GM12865 (cell line): ENCODE measurements at regions not wholly inside any gene's neighbourhood (a gene's known extent, or its start where the extent isn't known, plus 50 kb on each side); places are given as distances from the start of the nearest gene placed in this dataset.

ENCODE experiments used
- DNase-seq: peaks from one replicate; pipeline ENCODE4 v3.0.0; 2010; ENCODE audit warnings: low read depth
- H3K4me3 ChIP-seq: 2 replicates; pipeline ENCODE4 v1.5.1; 2011; ENCODE audit warnings: mild to moderate bottlenecking, low read depth, low read length, control low read depth
- TF ChIP-seq, protein P1 (sequence below): IDR thresholded peaks from 2 replicates; pipeline ENCODE4 v1.5.1; 2011; ENCODE audit warnings: low read length, control low read depth, low read depth, inconsistent platforms; ENCODE audit not compliant: insufficient read depth; ENCODE audit errors: missing control alignments

DNA sequence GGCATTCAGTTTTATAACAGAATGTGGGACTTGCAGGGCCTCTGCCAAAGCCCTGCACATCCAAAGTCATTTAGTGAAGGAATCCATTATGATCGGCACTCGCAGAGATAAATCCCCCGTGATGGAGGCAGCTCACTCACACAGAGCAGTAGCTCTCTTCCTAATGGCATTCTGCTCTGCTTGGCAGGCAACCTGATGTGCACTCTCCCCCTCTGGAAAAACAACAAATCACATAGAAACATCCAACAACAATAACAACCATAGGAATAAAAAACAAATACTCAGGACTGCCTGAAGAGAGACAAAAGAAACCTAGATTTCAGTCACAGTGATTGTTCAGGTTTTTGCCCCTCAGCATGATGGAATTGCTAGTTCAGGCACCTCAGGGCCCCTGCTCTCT lies 59.7 kb downstream of the NAA11 start:
- no peak for DNase-seq
- H3K4me3 ChIP-seq: no peak overlapping the region
- TF ChIP-seq, protein P1, sequence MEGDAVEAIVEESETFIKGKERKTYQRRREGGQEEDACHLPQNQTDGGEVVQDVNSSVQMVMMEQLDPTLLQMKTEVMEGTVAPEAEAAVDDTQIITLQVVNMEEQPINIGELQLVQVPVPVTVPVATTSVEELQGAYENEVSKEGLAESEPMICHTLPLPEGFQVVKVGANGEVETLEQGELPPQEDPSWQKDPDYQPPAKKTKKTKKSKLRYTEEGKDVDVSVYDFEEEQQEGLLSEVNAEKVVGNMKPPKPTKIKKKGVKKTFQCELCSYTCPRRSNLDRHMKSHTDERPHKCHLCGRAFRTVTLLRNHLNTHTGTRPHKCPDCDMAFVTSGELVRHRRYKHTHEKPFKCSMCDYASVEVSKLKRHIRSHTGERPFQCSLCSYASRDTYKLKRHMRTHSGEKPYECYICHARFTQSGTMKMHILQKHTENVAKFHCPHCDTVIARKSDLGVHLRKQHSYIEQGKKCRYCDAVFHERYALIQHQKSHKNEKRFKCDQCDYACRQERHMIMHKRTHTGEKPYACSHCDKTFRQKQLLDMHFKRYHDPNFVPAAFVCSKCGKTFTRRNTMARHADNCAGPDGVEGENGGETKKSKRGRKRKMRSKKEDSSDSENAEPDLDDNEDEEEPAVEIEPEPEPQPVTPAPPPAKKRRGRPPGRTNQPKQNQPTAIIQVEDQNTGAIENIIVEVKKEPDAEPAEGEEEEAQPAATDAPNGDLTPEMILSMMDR: no peak

- no peak for DNase-seq
- H3K4me3 ChIP-seq: no peak overlapping the region
- TF ChIP-seq, protein P1: no peak
These were observed 66.6 kb downstream of the NAA11 start for GRCh38 chr4:79259242-79259641.

- H3K4me3 ChIP-seq: no peak overlapping the region
- TF ChIP-seq, protein P1: no peak
These were observed 67.2 kb downstream of the NAA11 start for GRCh38 chr4:79258614-79259176.

DNA sequence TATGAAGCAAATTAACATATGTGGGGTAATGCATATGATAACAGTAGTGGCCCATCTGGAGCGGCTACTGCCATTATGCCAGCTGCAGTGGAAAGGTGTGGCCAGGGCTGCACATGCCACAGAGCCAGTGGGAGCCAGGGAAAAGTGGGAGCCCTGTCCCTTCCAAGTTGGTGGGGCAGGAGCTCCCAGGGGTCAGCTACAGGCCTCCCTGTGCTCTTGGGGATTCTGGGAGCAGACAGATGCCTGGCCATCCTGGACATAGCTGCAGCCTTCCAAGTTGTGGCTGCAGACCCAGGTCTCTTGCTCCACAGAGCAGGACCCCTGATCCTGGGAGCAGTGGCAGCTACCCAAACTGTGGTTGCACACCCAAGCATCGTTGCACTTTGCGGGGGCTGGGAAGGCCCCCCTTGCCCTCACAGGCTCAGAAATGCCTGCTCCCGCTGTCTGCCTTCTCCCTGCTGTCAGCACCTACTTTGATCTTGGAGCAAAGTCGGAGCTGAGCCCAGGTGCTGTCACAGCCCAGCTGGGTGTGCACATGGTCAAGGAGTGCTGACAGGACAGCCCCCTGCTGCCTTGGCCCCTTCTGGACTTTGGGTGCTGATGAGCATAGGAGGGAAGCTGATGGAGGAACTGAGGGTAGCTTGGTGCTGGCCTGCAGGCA lies 67.8 kb downstream of the NAA11 start:
- H3K4me3 ChIP-seq: no peak overlapping the region
- no peak for DNase-seq
- TF ChIP-seq, protein P1: no peak

More at GRCh38 chr4:79258614-79259176, 67.2 kb downstream of the NAA11 start:
- no peak for DNase-seq

DNA sequence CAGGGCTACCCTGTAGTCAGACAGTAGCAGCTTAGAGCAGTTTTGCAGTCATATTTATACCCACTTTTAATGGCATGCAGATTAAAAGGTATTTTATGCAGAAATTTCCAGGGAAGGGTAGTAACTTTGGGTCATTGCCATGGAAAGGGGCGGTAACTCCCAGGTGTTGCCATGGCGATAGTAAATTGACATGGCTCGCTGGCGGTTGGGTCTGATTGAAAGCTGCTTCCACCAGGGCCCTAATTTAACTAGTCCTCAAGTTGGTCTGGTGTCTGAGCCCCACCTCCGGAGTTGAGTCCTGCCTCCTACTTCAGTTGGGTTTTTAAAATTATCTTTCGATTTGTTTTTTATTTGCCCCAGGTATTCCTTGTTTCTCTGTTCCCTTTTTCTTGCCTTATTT lies 70.1 kb downstream of the NAA11 start:
- H3K4me3 ChIP-seq: no peak overlapping the region
- DNase-seq: no peak
- TF ChIP-seq, protein P1: no peak

DNA sequence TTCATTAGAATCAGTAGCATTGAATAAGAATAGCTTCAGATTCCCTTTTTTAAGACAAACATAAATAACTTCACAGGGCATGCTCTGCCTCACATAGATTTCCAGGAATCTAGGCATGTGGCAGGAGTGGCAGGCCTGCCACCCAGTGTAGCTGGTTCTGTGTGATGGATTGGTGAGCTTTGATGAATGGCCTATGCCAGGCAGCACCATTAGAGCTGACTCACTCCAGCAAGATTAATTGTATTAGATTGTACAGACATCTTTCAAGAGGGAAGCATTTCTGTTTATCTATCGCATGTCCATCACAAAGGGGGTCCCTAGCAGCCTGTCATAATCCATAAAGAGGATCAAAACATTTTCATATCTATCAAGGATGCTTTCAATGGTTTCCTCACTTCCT lies 71.9 kb downstream of the NAA11 start:
- DNase-seq: no peak
- no peak overlapping the region for H3K4me3 ChIP-seq

More for the DNA sequence above, 71.9 kb downstream of the NAA11 start:
- TF ChIP-seq, protein P1: no peak
